Breast epithelium (tissue), 4 donors: ENCODE measurements at regions not wholly inside any gene's neighbourhood (a gene's known extent, or its start where the extent isn't known, plus 50 kb on each side); places are given as distances from the start of the nearest gene placed in this dataset.
"Not testable (repeated sequence)": the region's sequence is repeated elsewhere in the genome, so short reads cannot be mapped to it uniquely, and the experiment has no call there.

Source experiments
- DNase-seq, 2 donors: peaks; one replicate each; pipeline ENCODE4 v3.0.0-alpha.2; 2019; ENCODE audit warnings: low spot score in 2 of 2
- H3K27ac ChIP-seq, 2 donors: fragments of 200-600 bp; sonication (generic) in 1 of 2; one replicate each; pipeline ENCODE4 v1.5.1; 2016 to 2019; ENCODE audit warnings: mild to moderate bottlenecking in 1 of 2
- H3K27me3 ChIP-seq, 2 donors: fragments of 200-600 bp; sonication (generic) in 1 of 2; one replicate each; pipeline versions ENCODE4 v1.5.1 to v1.6.0; 2017 to 2019; ENCODE audit warnings: control low read depth in 1 of 2, mild to moderate bottlenecking in 1 of 2
- H3K36me3 ChIP-seq: fragments of 200-600 bp; one replicate; pipeline ENCODE4 v1.5.1; 2019
- H3K4me1 ChIP-seq, 2 donors: fragments of 200-600 bp; sonication (generic); one replicate each; pipeline ENCODE4 v1.5.1; 2016 to 2019; ENCODE audit warnings: control low read depth in 1 of 2
- H3K4me3 ChIP-seq, 3 donors: fragments of 200-600 bp; sonication (generic); 1 replicate in 2 of 3; 2 replicates in 1 of 3; pipeline ENCODE4 v1.5.1; 2016 to 2019; ENCODE audit warnings: mild to moderate bottlenecking in 3 of 3, moderate library complexity in 2 of 3
- H3K9me3 ChIP-seq, 2 donors: fragments of 200-600 bp; sonication (generic) in 1 of 2; one replicate each; pipeline ENCODE4 v1.5.1; 2016 to 2019; ENCODE audit warnings: control low read depth in 1 of 2
- POLR2A ChIP-seq: fragments of 450-650 bp; IDR thresholded peaks from one replicate; pipeline ENCODE4 v1.6.1; 2016; ENCODE audit warnings: antibody characterized with exemption, mild to moderate bottlenecking, moderate library complexity
- POLR2AphosphoS5 ChIP-seq, 3 donors: sonication (generic); formaldehyde crosslinking; IDR thresholded peaks; one replicate each; pipeline ENCODE4 v1.6.1; 2017; ENCODE audit warnings: antibody characterized with exemption in 3 of 3
- intact Hi-C: fragments of 100-400 bp; cut with DNase I; formaldehyde crosslinking; loops from one replicate; pipeline ENCODE4 v1.15.1; 2023; ENCODE audit warnings: low total_unique reads
- TF ChIP-seq, protein P1 (sequence below), 3 donors: fragments of 450-650 bp; IDR thresholded peaks; one replicate each; pipeline ENCODE4 v1.5.1; 2016 to 2017; ENCODE audit warnings: antibody characterized with exemption in 3 of 3, mild to moderate bottlenecking in 3 of 3, moderate library complexity in 3 of 3

DNA sequence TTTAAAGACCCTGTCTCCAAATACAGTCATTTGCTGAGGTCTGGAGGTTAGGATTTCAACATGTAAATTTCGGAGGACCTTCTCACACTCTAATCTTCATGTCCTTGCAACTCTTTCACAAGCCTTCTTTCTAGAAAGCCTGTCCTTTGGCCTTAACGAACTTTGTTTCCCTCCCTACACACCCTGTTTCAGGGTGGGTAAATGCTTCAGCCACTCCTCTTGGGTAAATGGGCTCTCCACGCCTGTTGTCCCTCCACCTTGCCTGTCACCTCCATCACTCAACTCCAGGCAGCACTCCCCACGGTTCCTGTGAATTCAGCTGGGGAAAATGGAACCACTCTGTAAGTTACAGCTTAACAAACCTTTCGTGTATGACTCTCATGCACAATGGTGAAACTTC lies 84.0 kb upstream of the COG2 start:
- intact Hi-C loops = no loop called here
- Histone ChIP-seq H3K36me3 (no peaks in the 10 kb centered on the region), H3K4me1 (no peaks in the 10 kb centered on the region), H3K9me3 (no peaks in the 10 kb centered on the region), H3K27me3 (no peaks in the 10 kb centered on the region), H3K4me3 (no peak overlapping the region), H3K27ac (no peak overlapping the region)
- TF ChIP-seq POLR2AphosphoS5 (IDR thresholded peaks at IDR 0.05) (no peak), POLR2A (no peak)
- TF ChIP-seq, protein P1, sequence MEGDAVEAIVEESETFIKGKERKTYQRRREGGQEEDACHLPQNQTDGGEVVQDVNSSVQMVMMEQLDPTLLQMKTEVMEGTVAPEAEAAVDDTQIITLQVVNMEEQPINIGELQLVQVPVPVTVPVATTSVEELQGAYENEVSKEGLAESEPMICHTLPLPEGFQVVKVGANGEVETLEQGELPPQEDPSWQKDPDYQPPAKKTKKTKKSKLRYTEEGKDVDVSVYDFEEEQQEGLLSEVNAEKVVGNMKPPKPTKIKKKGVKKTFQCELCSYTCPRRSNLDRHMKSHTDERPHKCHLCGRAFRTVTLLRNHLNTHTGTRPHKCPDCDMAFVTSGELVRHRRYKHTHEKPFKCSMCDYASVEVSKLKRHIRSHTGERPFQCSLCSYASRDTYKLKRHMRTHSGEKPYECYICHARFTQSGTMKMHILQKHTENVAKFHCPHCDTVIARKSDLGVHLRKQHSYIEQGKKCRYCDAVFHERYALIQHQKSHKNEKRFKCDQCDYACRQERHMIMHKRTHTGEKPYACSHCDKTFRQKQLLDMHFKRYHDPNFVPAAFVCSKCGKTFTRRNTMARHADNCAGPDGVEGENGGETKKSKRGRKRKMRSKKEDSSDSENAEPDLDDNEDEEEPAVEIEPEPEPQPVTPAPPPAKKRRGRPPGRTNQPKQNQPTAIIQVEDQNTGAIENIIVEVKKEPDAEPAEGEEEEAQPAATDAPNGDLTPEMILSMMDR (IDR thresholded peaks at IDR 0.05) = no peak
- DNase-seq = no peak

DNA sequence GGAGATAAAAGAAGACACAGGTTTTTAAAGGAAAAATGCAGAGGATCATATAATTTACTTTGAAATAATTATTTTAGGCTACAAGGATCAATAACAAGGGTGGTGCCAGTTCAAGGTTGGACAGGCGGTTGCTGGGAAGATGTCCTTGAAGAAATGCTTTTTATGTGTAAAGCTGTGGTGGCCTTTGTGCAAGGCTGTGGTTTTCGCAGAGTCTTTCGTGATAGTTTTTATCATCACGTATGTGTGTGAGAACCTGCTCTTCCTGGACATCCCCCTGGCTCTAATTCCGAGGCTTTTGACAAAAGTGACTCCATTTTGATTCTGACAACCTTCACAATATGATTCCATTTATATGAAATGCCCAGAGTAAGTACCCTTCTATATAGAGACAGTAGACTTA lies 85.8 kb upstream of the COG2 start:
- no peaks in the 10 kb centered on the region for H3K27me3 ChIP-seq
- intact Hi-C loops = no loop called here
- no peak overlapping the region for H3K27ac ChIP-seq
- no peaks in the 10 kb centered on the region for H3K36me3 ChIP-seq
- no peaks in the 10 kb centered on the region for H3K9me3 ChIP-seq
- no peak for DNase-seq
- TF ChIP-seq, protein P1 (IDR thresholded peaks at IDR 0.05) = no peak
- TF ChIP-seq POLR2A (no peak), POLR2AphosphoS5 (IDR thresholded peaks at IDR 0.05) (no peak)
- H3K4me3 ChIP-seq = no peak overlapping the region
- H3K4me1 ChIP-seq = no peaks in the 10 kb centered on the region

DNA sequence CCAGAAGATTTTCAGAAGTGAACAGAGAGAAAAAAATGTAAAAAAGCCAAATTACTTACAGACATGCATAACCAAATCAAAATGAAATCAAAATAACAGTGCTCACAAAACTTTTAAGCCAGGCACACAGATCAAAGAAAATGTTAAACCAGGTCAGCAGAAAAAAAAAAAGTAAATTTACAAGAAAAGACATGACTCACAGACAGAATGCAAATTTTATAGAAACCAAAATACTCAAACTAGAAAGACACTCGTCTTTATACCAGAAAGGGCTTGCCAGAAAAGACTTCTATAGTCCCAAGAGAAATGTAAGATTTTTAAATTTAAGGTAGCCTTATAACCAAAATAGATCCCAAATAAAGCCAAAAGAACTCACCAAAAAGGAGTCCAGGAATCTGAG lies 86.5 kb upstream of the COG2 start:
- intact Hi-C loops = no loop called here

DNA sequence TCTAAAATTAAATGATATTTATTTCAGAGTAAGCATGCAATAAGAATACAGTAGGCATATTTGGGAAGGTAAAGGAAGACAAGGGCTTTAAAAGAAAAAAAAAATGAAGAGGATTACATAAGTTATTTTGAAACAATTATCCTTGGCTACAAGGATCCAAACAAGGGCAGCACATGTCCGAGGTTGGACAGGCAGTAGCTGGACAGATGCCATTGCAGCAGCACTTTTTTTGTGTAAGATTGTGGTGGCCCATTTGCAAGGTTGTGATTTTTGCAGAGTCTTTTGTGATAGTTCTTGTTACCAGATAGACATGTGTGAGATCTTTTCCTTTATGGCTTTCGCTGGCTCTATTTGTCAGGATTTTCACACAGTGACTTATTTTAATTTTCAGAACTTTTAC lies 89.4 kb upstream of the COG2 start:
- Histone ChIP-seq H3K9me3 (no peaks in the 10 kb centered on the region), H3K27me3 (no peaks in the 10 kb centered on the region), H3K27ac (no peak overlapping the region), H3K4me3 (no peak overlapping the region), H3K36me3 (no peaks in the 10 kb centered on the region), H3K4me1 (no peaks in the 10 kb centered on the region)
- no peak for DNase-seq
- no peak for TF ChIP-seq POLR2A
- TF ChIP-seq POLR2AphosphoS5 (IDR thresholded peaks at IDR 0.05) = no peak
- TF ChIP-seq, protein P1 (IDR thresholded peaks at IDR 0.05) = no peak
- intact Hi-C loops = no loop called here

More for the DNA sequence above, 86.5 kb upstream of the COG2 start:
- Histone ChIP-seq H3K27ac (no peak overlapping the region), H3K36me3 (no peaks in the 10 kb centered on the region), H3K4me3 (no peak overlapping the region), H3K9me3 (no peaks in the 10 kb centered on the region), H3K4me1 (no peaks in the 10 kb centered on the region), H3K27me3 (no peaks in the 10 kb centered on the region)
- TF ChIP-seq POLR2AphosphoS5 (IDR thresholded peaks at IDR 0.05) (no peak), POLR2A (no peak)
- TF ChIP-seq, protein P1 (IDR thresholded peaks at IDR 0.05) = no peak
- DNase-seq = no peak

DNA sequence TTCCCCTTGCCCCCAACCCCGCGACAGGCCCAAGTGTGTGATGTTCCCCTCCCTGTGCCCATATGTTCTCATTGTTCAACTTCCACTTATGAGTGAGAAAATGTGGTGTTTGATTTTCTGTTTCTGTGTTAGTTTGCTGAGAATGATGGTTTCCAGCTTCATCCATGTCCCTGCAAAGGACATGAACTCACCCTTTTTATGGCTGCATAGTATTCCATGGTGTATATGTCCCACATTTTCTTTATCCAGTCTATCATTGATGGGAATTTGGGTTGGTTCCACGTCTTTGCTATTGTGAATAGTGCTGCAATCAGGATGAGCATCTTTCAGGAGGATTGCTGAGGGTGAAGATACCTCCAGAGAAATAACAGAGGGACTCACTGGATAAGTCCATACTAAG lies 91.3 kb upstream of the COG2 start:
- H3K4me1 ChIP-seq, DNase-seq, H3K4me3 ChIP-seq, H3K27me3 ChIP-seq, H3K27ac ChIP-seq, intact Hi-C loops, H3K36me3 ChIP-seq, H3K9me3 ChIP-seq: not testable (repeated sequence)

DNA sequence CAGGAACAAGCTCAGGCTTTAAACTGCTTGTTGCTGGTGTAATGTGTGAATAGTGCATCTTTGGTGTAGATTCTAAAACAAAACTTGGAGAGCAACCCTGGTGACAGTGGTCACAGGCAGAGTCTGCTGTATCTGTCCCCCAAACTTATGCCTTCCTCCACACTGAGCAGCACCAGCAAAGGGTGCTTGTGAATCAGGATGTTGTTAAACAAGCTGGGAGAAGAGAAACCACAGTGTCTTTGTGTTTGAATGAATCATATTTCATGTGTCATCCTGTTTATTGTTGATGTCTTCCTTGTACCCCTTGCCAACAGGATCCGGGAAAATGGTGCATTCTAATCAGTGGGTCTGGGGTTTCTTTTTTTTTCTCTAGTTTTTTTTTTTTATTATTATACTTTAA lies 91.9 kb upstream of the COG2 start:
- H3K27ac ChIP-seq = no peak overlapping the region
- intact Hi-C loops = no loop called here
- no peak for DNase-seq
- no peaks in the 10 kb centered on the region for H3K9me3 ChIP-seq
- no peaks in the 10 kb centered on the region for H3K4me1 ChIP-seq
- TF ChIP-seq, protein P1 (IDR thresholded peaks at IDR 0.05) = no peak
- TF ChIP-seq POLR2AphosphoS5 (IDR thresholded peaks at IDR 0.05) = no peak
- TF ChIP-seq POLR2A = no peak
- H3K4me3 ChIP-seq = no peak overlapping the region
- H3K36me3 ChIP-seq = no peaks in the 10 kb centered on the region
- no peaks in the 10 kb centered on the region for H3K27me3 ChIP-seq
